GM12878 (cell line): ENCODE measurements at regions not wholly inside any gene's neighbourhood (a gene's known extent, or its start where the extent isn't known, plus 50 kb on each side); places are given as distances from the start of the nearest gene placed in this dataset.

Source experiments
- ATAC-seq: fragments of 200-7000 bp; cut with Tn5 transposase; 3 replicates; pipeline ENCODE4 v1.9.1; 2020; ENCODE audit warnings: mild to moderate bottlenecking, moderate library complexity
- BruUV-seq: library from RNA; stranded (reverse); fragments of 400-500 nt; replicated peaks from 2 replicates; lab custom pipeline; 2021; lab: Mats Ljungman, UMichigan
- CTCF ChIA-PET: fragments of 300-600 bp; sonication (Branson Sonifier 250); formaldehyde crosslinking; extraction: SDS; loops from one replicate; lab custom pipeline; 2021; ENCODE audit warnings: inconsistent platforms; lab: Yijun Ruan, JAX
- POLR2A ChIA-PET: fragments of 350-600 bp; formaldehyde crosslinking; extraction: SDS; loops from one replicate; lab custom pipeline; 2021; ENCODE audit warnings: inconsistent platforms; lab: Charles Lee
- RAD21 ChIA-PET: fragments of 300-600 bp; sonication (Branson Sonifier 250); formaldehyde crosslinking; loops from one replicate; lab custom pipeline; 2023; ENCODE audit warnings: antibody characterized with exemption; ENCODE audit not compliant: unreplicated experiment; lab: Charles Lee
- SMC1A ChIA-PET: fragments of 300-600 bp; sonication (Branson Sonifier 250); formaldehyde crosslinking; loops from one replicate; lab custom pipeline; 2023; ENCODE audit not compliant: unreplicated experiment, uncharacterized antibody; lab: Charles Lee
- DNase-seq: peaks from one replicate; pipeline ENCODE4 v3.0.0-alpha.2; 2011; ENCODE audit warnings: low read depth, low spot score
- FAIRE-seq: peaks from 3 replicates; lab custom pipeline; 2011; peaks lifted over from hg19 to GRCh38; lab: Jason Lieb, UNC
- H2AFZ ChIP-seq: 2 replicates; pipeline ENCODE4 v1.6.0; 2011; ENCODE audit warnings: low read depth, low read length, control low read depth; ENCODE audit not compliant: control insufficient read depth
- H3K27ac ChIP-seq: 2 replicates; pipeline ENCODE4 v1.5.1; 2011; ENCODE audit warnings: control low read depth; ENCODE audit not compliant: control insufficient read depth, insufficient read depth
- H3K27me3 ChIP-seq, 2 experiments: replicated peaks in 1 of 2; 2 replicates each; pipeline versions ENCODE4 v1.6.0 to v1.6.1; 2011; ENCODE audit warnings: low read length in 1 of 2; ENCODE audit not compliant: control insufficient read depth in 2 of 2, insufficient read depth in 2 of 2
- H3K36me3 ChIP-seq, 2 experiments: 2 replicates each; pipeline ENCODE4 v1.5.1; 2011; ENCODE audit warnings: low read length in 1 of 2; ENCODE audit not compliant: control insufficient read depth in 2 of 2, insufficient read depth in 2 of 2
- H3K4me1 ChIP-seq: 2 replicates; pipeline ENCODE4 v1.6.1; 2011; ENCODE audit warnings: mild to moderate bottlenecking, low read length, moderate library complexity, mixed read lengths; ENCODE audit not compliant: control insufficient read depth, insufficient read depth
- H3K4me2 ChIP-seq: 2 replicates; pipeline ENCODE4 v1.6.0; 2011; ENCODE audit warnings: control low read depth; ENCODE audit not compliant: control insufficient read depth, insufficient read depth
- H3K4me3 ChIP-seq: fragments of 200-600 bp; sonication (generic); 2 replicates; pipeline ENCODE4 v1.5.1; 2016
- H3K79me2 ChIP-seq: 2 replicates; pipeline ENCODE4 v1.6.0; 2011; ENCODE audit warnings: low read length; ENCODE audit not compliant: control insufficient read depth, insufficient read depth
- H3K9ac ChIP-seq: 2 replicates; pipeline ENCODE4 v1.8.0; 2011; ENCODE audit warnings: low read length, control low read depth, mixed read lengths; ENCODE audit not compliant: control insufficient read depth, insufficient read depth
- H3K9me3 ChIP-seq: replicated peaks from 3 replicates; pipeline ENCODE4 v1.5.1; 2011; ENCODE audit warnings: mild to moderate bottlenecking, low read length; ENCODE audit not compliant: control insufficient read depth, insufficient read depth
- H4K20me1 ChIP-seq: 2 replicates; pipeline ENCODE4 v1.6.0; 2011; ENCODE audit not compliant: control insufficient read depth, insufficient read depth
- RB1 ChIP-seq: fragments of 450-650 bp; formaldehyde crosslinking; IDR thresholded peaks from 2 replicates; pipeline ENCODE4 v1.6.1; 2017; ENCODE audit warnings: mild to moderate bottlenecking, borderline replicate concordance
- SIN3A ChIP-seq: IDR thresholded peaks from 2 replicates; pipeline ENCODE4 v1.6.1; 2012; ENCODE audit warnings: low read depth, low read length, improper control_type of control experiment
- SMAD5 ChIP-seq: IDR thresholded peaks from 2 replicates; pipeline ENCODE4 v1.6.1; 2016; ENCODE audit warnings: antibody characterized with exemption, low read depth
- USF1 ChIP-seq: IDR thresholded peaks from 2 replicates; pipeline ENCODE4 v1.6.1; 2011; ENCODE audit warnings: borderline replicate concordance, low read depth, mild to moderate bottlenecking, moderate library complexity, mixed read lengths, low read length; ENCODE audit not compliant: insufficient read depth; ENCODE audit errors: extremely low read length
- WGBS: methylation state at CpG from one replicate; pipeline ENCODE4 v1.1.6; 2016; ENCODE audit warnings: low lambda C conversion rate; ENCODE audit not compliant: insufficient replicate concordance, insufficient coverage; ENCODE audit errors: missing lambda C conversion rate; 5-methylcytosine and 5-hydroxymethylcytosine counted together
- in situ Hi-C: fragments of 300-500 bp; cut with MboI; formaldehyde crosslinking; loops from 9 replicates; pipeline ENCODE4 v1.14.3; 2018; ENCODE audit warnings: mixed read lengths
- intact Hi-C: fragments of 100-400 bp; cut with micrococcal nuclease; formaldehyde crosslinking; loops from one replicate; pipeline ENCODE4 v1.14.2; 2022; ENCODE audit not compliant: unreplicated experiment
- TF ChIP-seq, protein P1 (sequence below): fragments of 450-650 bp; IDR thresholded peaks from 2 replicates; pipeline ENCODE4 v1.6.1; 2016; ENCODE audit warnings: mild to moderate bottlenecking

GRCh38 chr22:47811971-47812370 is 1049.5 kb downstream of the TBC1D22A start:
- in situ Hi-C loops (no loop called here), intact Hi-C loops (no loop called here)
- TF ChIP-seq SIN3A, result no peak
- no peak for TF ChIP-seq RB1
- TF ChIP-seq, protein P1, sequence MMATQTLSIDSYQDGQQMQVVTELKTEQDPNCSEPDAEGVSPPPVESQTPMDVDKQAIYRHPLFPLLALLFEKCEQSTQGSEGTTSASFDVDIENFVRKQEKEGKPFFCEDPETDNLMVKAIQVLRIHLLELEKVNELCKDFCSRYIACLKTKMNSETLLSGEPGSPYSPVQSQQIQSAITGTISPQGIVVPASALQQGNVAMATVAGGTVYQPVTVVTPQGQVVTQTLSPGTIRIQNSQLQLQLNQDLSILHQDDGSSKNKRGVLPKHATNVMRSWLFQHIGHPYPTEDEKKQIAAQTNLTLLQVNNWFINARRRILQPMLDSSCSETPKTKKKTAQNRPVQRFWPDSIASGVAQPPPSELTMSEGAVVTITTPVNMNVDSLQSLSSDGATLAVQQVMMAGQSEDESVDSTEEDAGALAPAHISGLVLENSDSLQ, result no peak
- TF ChIP-seq SMAD5, result no peak
- TF ChIP-seq USF1, result no peak
- Histone ChIP-seq H2AFZ (no peak overlapping the region), H3K4me3 (no peak overlapping the region), H3K36me3 (no peaks in the 10 kb centered on the region), H3K4me2 (no peak overlapping the region), H3K9ac (no peak overlapping the region), H3K79me2 (no peaks in the 10 kb centered on the region), H3K4me1 (no peaks in the 10 kb centered on the region), H3K27ac (no peak overlapping the region), H3K9me3 (no peaks in the 10 kb centered on the region; the same call in 2 of the 3 replicates), H4K20me1 (no peaks in the 10 kb centered on the region), H3K27me3 (no peaks in the 10 kb centered on the region)
- SMC1A ChIA-PET, result no interaction called here
- ATAC-seq, result no peak
- BruUV-seq, result no TSS peak
- POLR2A ChIA-PET, result no interaction called here
- no peak for DNase-seq
- 40% methylated on average over 7 of the region's 7 CpGs for WGBS
- CTCF ChIA-PET, result no interaction called here
- RAD21 ChIA-PET, result no interaction called here
- FAIRE-seq, result no peak
